ENCODE measurements at regions not wholly inside any gene's neighbourhood (a gene's known extent, or its start where the extent isn't known, plus 50 kb on each side); places are given as distances from the start of the nearest gene placed in this dataset.

- WGBS, 2 experiments (ENCODE audit: extremely low coverage in 2 of 2, insufficient read length in 1 of 2) = 80% methylated on average over 2 of the region's 9 CpGs; no CpG with 5 or more reads in 1 of the 2 experiments
- no peak overlapping the region for H3K27ac ChIP-seq (ENCODE audit: insufficient read depth, low read length)
- no peak overlapping the region for H2BK20ac ChIP-seq (ENCODE audit: low read depth, low read length)
- no peaks in the 10 kb centered on the region for H3K36me3 ChIP-seq (ENCODE audit: control insufficient read depth, insufficient read depth, low read length)
- no peaks in the 10 kb centered on the region; the same call in 1 of the 2 replicates for H3K9me1 ChIP-seq (ENCODE audit: insufficient read depth, low read length)
- ATAC-seq (ENCODE audit: low read depth) (no peak), DNase-seq (no peak)
- H3K79me1 ChIP-seq (ENCODE audit: low read depth in 1 of 2, low read length in 2 of 2) = no peaks in the 10 kb centered on the region
- no TSS peak for BruUV-seq (replicated peaks)
- no peaks in the 10 kb centered on the region for H3K4me1 ChIP-seq (ENCODE audit: control insufficient read depth, insufficient read depth, low read length)
- H2BK5ac ChIP-seq (ENCODE audit: low read depth, low read length, poor library complexity, severe bottlenecking) = no peak overlapping the region
- intact Hi-C loops (cut with micrococcal nuclease) = no loop called here
- no peak overlapping the region for H3K23ac ChIP-seq (ENCODE audit: low read depth, low read length)
- ChIA-PET CTCF (no interaction called here), POLR2A (ENCODE audit: unreplicated experiment) (no interaction called here)
- no peak overlapping the region for H4K91ac ChIP-seq (ENCODE audit: insufficient read depth, low read depth, low read length)
- no peak overlapping the region for H2BK120ac ChIP-seq (ENCODE audit: low read depth, low read length)
- no peak overlapping the region for H3K4ac ChIP-seq (ENCODE audit: low read depth, low read length)
- H3K9ac ChIP-seq (ENCODE audit: low read depth, low read length) = no peak overlapping the region
- H4K5ac ChIP-seq (ENCODE audit: low read depth, low read length) = no peak overlapping the region
- no peak overlapping the region for H4K8ac ChIP-seq (ENCODE audit: low read depth in 2 of 2, low read length in 2 of 2)
- no peaks in the 10 kb centered on the region for H3K9me3 ChIP-seq (ENCODE audit: control insufficient read depth, insufficient read depth, low read length)
- H2AK5ac ChIP-seq (ENCODE audit: low read depth, low read length) = no peak overlapping the region
- no peak overlapping the region for H3K4me3 ChIP-seq (ENCODE audit: insufficient read depth, low read depth, low read length)
- H2BK15ac ChIP-seq (ENCODE audit: low read depth, low read length) = no peak overlapping the region
- in situ Hi-C loops (cut with MboI; ENCODE audit: low sequenced_read_pairs) = no loop called here
- peaks cover 3% of the 10 kb centered on the region; the same call in 1 of the 2 replicates for H3K27me3 ChIP-seq (ENCODE audit: control insufficient read depth, insufficient read depth, low read length)
- H3K14ac ChIP-seq (replicated peaks; ENCODE audit: low read depth, low read length) = no peak overlapping the region
- H4K20me1 ChIP-seq (ENCODE audit: insufficient read depth, low read length) = no peaks in the 10 kb centered on the region
- H2AK9ac ChIP-seq (replicated peaks; ENCODE audit: low read depth, low read length, poor library complexity) = no peak overlapping the region
- dilution Hi-C loops (cut with HindIII; ENCODE audit: low sequenced_read_pairs, unreplicated experiment) = no loop called here
- no peak for TF ChIP-seq NFE2L2 (IDR thresholded peaks at IDR 0.05; ENCODE audit: low read depth, low read length)
- TF ChIP-seq RAD21 (IDR thresholded peaks at IDR 0.05; ENCODE audit: low read length) = no peak
- no peak for TF ChIP-seq MAFK (IDR thresholded peaks at IDR 0.05; ENCODE audit: low read depth, low read length)
- TF ChIP-seq CHD1 (IDR thresholded peaks at IDR 0.05; ENCODE audit: low read depth, low read length) = no peak
- TF ChIP-seq POLR2A (IDR thresholded peaks at IDR 0.05; ENCODE audit: low read depth, low read length) = no peak
- TF ChIP-seq RFX5 (IDR thresholded peaks at IDR 0.05; ENCODE audit: low read depth, low read length) = no peak
- TF ChIP-seq SMC3 (IDR thresholded peaks at IDR 0.05; ENCODE audit: low read depth, low read length) = no peak
- TF ChIP-seq MXI1 (IDR thresholded peaks at IDR 0.05; ENCODE audit: borderline replicate concordance, low read depth, low read length) = no peak
- no peak for TF ChIP-seq CTCF (conservative IDR thresholded peaks at IDR 0.05; ENCODE audit: low read depth, low read length)
- TF ChIP-seq CEBPB (IDR thresholded peaks at IDR 0.05; ENCODE audit: low read depth, low read length) = no peak
- no peak for TF ChIP-seq USF2 (IDR thresholded peaks at IDR 0.05; ENCODE audit: low read depth, low read length)
- H3K56ac ChIP-seq (ENCODE audit: extremely low read depth, insufficient read depth, low read length) = no peak overlapping the region
- peak overlapping the region; percentile 8 for H2AFZ ChIP-seq (replicated peaks; ENCODE audit: low read length, poor library complexity)
- no peak overlapping the region for H3K4me2 ChIP-seq (ENCODE audit: low read depth, low read length)
- no peak overlapping the region for H3K18ac ChIP-seq (ENCODE audit: low read depth, low read length)
Observed at GRCh38 chr5:173808079-173808808, 79.9 kb upstream of the CPEB4 start.
